NCI-H2107 treated with DMSO at 0.1 percent for 48 hours (cell line): ENCODE measurements at regions not wholly inside any gene's neighbourhood (a gene's known extent, or its start where the extent isn't known, plus 50 kb on each side); places are given as distances from the start of the nearest gene placed in this dataset.
"Not testable (repeated sequence)": the region's sequence is repeated elsewhere in the genome, so short reads cannot be mapped to it uniquely, and the experiment has no call there.

Experiments used
- DNase-seq: peaks from one replicate; lab custom pipeline; 2025; ENCODE audit not compliant: unreplicated experiment; lab: John Stamatoyannopoulos, UW

GRCh38 chr4:163077680-163078079 lies 89.0 kb downstream of the NAF1 start:
- no peak for DNase-seq

GRCh38 chr4:163072222-163072621 lies 94.5 kb downstream of the NAF1 start:
- no peak for DNase-seq

GRCh38 chr4:163071308-163071707 lies 95.4 kb downstream of the NAF1 start:
- DNase-seq: no peak

- no peak for DNase-seq
Observed at GRCh38 chr4:163070023-163070422, 96.7 kb downstream of the NAF1 start.

- DNase-seq: no peak
Observed at GRCh38 chr4:163063891-163064290, 102.8 kb downstream of the NAF1 start.

GRCh38 chr4:163048447-163048846 lies 118.2 kb downstream of the NAF1 start:
- no peak for DNase-seq

GRCh38 chr4:163042306-163042705 lies 124.4 kb downstream of the NAF1 start:
- no peak for DNase-seq

GRCh38 chr4:163017135-163017534 lies 149.6 kb downstream of the NAF1 start:
- DNase-seq: no peak

GRCh38 chr4:163012816-163013215 lies 153.9 kb downstream of the NAF1 start:
- DNase-seq: no peak

- no peak for DNase-seq
Observed at GRCh38 chr4:163003979-163004378, 162.7 kb downstream of the NAF1 start.

- DNase-seq: no peak
Observed at GRCh38 chr4:162988530-162988929, 178.2 kb downstream of the NAF1 start.

GRCh38 chr4:162985131-162985530 lies 181.6 kb downstream of the NAF1 start:
- no peak for DNase-seq

- no peak for DNase-seq
Observed at GRCh38 chr4:162984621-162985020, 182.1 kb downstream of the NAF1 start.

- DNase-seq: no peak
Observed at GRCh38 chr4:162981823-162982222, 184.9 kb downstream of the NAF1 start.

- DNase-seq: no peak
Observed at GRCh38 chr4:162978398-162978797, 188.3 kb downstream of the NAF1 start.

- no peak for DNase-seq
Observed at GRCh38 chr4:162977788-162978187, 188.9 kb downstream of the NAF1 start.

- DNase-seq: no peak
Observed at GRCh38 chr4:162972661-162973330, 193.9 kb downstream of the NAF1 start.

- DNase-seq: no peak
Observed at GRCh38 chr4:162969194-162969593, 197.5 kb downstream of the NAF1 start.

GRCh38 chr4:162965978-162966377 lies 200.7 kb downstream of the NAF1 start:
- not testable (repeated sequence) for DNase-seq

GRCh38 chr4:162959046-162959445 lies 207.6 kb downstream of the NAF1 start:
- DNase-seq: no peak

- DNase-seq: no peak
Observed at GRCh38 chr4:162957521-162958143, 209.1 kb downstream of the NAF1 start.

- DNase-seq: no peak
Observed at GRCh38 chr4:162954976-162955375, 211.7 kb downstream of the NAF1 start.

GRCh38 chr4:162952232-162952631 lies 214.5 kb downstream of the NAF1 start:
- no peak for DNase-seq
